ENCODE measurements at regions not wholly inside any gene's neighbourhood (a gene's known extent, or its start where the extent isn't known, plus 50 kb on each side); places are given as distances from the start of the nearest gene placed in this dataset.

DNA sequence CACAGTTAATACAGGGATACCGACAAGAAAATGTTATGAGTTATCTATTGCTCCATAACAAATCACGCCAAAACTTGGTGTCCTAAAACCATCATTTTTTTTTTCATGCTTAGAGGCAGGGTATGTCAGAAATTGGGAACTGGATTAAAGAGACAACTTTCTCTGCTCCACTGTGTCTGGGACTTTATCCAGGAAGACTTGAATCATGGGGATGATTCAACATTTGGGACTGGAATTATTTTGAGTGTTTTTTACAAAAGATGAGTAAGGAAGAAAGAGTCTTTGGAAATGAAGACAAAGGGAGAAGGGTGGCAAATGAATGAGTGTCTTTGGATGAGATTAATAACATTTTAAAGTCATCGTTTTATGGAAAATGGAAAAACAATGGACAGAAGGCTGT, 1883.7 kb upstream of the C9orf72 start:
- ATAC-seq (ENCODE audit: low read depth in 2 of 2): no peak
- Mint-ChIP-seq H3K4me3 (no peak overlapping the region), H3K9me3 (peaks cover 5 to 22% (median 13%) of the 10 kb centered on the region in 7 donors)

DNA sequence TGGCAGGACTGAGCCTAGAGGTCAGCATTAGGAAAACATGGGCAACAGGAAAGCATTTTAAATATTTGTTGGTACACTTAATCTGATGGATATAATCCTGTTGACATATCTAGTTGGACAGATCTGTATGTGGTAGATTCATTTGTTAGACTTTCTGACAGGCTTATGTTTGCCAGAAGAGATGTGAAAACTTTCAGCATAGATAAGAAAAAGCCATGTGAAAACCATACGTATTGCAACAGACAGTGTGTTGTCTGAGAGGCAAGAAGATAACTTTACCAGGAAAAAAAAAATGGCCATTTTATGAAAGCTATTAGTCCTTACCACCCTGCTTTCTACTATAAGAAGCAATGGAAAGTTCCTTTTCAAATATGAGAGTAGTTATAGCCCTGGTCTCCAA, 1902.2 kb upstream of the C9orf72 start:
- ATAC-seq (ENCODE audit: low read depth in 2 of 2) (no peak), DNase-seq (no peak)
- Mint-ChIP-seq H3K4me1 (no peaks in the 10 kb centered on the region), H3K9me3 (peaks cover under 1 to 15% (median 11%) of the 10 kb centered on the region in 7 donors), H3K4me3 (no peak overlapping the region), H3K27ac (no peak overlapping the region), H3K36me3 (no peaks in the 10 kb centered on the region), H3K27me3 (no peaks in the 10 kb centered on the region)

More for the DNA sequence above, 1883.7 kb upstream of the C9orf72 start:
- no peaks in the 10 kb centered on the region for H3K36me3 Mint-ChIP-seq
- no peaks in the 10 kb centered on the region for H3K27me3 Mint-ChIP-seq
- H3K27ac Mint-ChIP-seq: peak overlapping the region in 1 of 6 donors; percentile 36
- no peaks in the 10 kb centered on the region for H3K4me1 Mint-ChIP-seq
- DNase-seq: no peak

DNA sequence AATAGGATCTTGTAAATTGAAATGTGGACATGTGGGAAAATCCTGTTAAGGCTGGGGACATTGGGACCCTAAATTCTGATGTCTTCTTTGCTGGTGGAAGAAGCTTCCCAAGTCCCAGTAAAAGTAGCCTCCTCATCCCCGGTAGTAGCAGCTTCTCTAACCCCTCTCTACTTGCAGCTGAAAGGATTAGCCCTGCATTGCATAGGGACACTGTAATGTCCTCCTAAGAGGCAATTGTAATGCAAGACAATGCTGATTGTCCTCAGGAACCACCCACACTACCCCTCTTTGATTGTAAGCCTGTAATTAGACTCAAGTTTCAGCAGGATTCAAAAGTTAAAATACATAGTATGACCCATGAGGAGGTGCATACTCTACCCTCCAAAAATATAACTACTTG, 1938.4 kb upstream of the C9orf72 start:
- DNase-seq (no peak), ATAC-seq (ENCODE audit: low read depth in 2 of 2) (no peak)
- no peaks in the 10 kb centered on the region for H3K4me1 Mint-ChIP-seq
- H3K27ac Mint-ChIP-seq: no peak overlapping the region
- no peak overlapping the region for H3K4me3 Mint-ChIP-seq
- H3K27me3 Mint-ChIP-seq: no peaks in the 10 kb centered on the region
- peaks cover 4 to 22% (median 5%) of the 10 kb centered on the region in 7 donors for H3K9me3 Mint-ChIP-seq
- H3K36me3 Mint-ChIP-seq: no peaks in the 10 kb centered on the region

DNA sequence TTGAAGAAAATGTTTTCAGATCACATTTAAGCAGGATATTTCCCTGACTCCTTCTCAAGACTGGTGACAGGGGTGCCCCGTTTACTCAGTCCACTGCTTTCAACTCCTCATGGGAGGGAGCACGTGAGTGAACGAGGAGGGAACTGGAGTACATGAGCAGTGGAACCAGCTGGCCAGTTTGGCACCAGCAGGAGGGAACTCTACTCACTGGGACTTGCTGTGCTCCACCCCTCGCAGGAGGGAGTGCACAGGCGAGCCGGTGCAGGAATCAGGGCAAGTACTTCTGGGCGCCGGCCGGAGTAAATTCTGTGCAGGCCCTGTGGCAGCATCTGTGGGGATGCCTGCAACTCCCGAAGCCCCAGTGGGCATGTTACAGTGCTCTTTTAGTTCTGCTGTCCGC, 1941.1 kb upstream of the C9orf72 start:
- no peak for ATAC-seq (ENCODE audit: low read depth in 2 of 2)
- no peaks in the 10 kb centered on the region for H3K4me1 Mint-ChIP-seq
- no peaks in the 10 kb centered on the region for H3K36me3 Mint-ChIP-seq
- peaks cover 0 to 18% (median 5%) of the 10 kb centered on the region in 7 donors for H3K9me3 Mint-ChIP-seq
- H3K4me3 Mint-ChIP-seq: no peak overlapping the region
- no peak overlapping the region for H3K27ac Mint-ChIP-seq
- no peaks in the 10 kb centered on the region for H3K27me3 Mint-ChIP-seq
- no peak for DNase-seq

DNA sequence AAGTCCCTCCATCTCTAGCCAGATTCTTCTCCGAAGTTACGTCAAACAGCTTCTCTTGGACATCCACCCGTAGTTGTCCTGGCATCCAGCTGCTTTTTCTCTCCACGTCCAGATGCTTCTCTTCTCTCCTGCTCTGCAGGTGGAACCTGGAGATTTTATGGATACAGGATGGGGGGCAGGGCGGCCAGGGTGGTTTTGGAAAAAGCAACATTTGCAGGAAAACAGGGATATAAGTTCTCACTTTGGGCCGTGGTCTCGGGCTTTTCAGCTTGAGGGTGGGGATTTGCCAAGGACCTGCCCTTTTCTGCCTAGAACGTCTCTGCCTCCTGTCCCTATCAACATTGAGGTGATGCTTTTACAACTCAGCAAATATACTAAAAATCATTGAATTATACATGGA, 1941.6 kb upstream of the C9orf72 start:
- no peaks in the 10 kb centered on the region for H3K27me3 Mint-ChIP-seq
- no peak for ATAC-seq (ENCODE audit: low read depth in 2 of 2)
- H3K36me3 Mint-ChIP-seq: no peaks in the 10 kb centered on the region
- H3K27ac Mint-ChIP-seq: no peak overlapping the region
- DNase-seq: no peak
- H3K4me3 Mint-ChIP-seq: no peak overlapping the region
- H3K4me1 Mint-ChIP-seq: no peaks in the 10 kb centered on the region
- peaks cover 0 to 19% (median 4%) of the 10 kb centered on the region in 7 donors for H3K9me3 Mint-ChIP-seq

DNA sequence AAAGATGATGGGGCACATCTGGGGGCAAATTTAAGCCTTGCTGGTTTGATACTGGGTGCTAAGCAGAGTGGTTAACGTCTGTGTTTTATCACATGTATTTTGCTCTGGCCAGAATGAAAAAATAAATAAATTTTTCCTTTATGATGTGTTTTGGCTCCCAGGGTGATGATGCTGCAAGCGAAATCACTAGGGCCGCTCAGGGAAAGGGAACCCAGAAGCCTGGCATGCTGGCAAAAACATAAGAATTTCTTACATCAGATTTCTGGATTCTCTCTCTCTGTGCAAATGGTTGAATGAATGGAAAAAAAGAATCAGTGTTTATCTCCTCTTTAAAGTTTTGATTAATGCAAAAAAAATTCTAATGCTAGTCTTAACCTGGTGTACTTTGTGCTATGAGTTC, 1975.2 kb upstream of the C9orf72 start:
- no peak overlapping the region for H3K4me3 Mint-ChIP-seq
- H3K4me1 Mint-ChIP-seq: no peaks in the 10 kb centered on the region
- no peaks in the 10 kb centered on the region for H3K27me3 Mint-ChIP-seq
- peaks cover 0 to 15% (median 3%) of the 10 kb centered on the region in 7 donors for H3K9me3 Mint-ChIP-seq
- H3K27ac Mint-ChIP-seq: no peak overlapping the region
- no peaks in the 10 kb centered on the region for H3K36me3 Mint-ChIP-seq
- ATAC-seq (ENCODE audit: low read depth in 2 of 2): no peak
- no peak for DNase-seq

DNA sequence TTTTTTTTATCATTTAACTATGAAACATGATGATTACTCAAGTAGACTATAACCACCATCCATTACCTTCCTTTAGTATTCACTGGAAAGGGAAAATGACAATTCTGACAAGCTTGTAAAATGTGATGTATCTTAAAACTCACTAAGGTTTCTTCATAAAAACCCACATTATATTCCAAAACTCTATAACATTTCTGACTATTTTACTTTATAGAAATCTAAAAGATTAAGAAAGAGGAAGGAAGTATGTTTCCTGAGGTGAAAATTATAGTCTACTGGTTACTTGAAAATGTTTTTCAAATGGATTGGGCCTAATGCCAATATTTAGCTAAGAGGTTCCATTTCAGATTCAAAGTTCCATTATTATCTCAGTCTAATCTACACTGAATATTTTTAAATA, 1982.2 kb upstream of the C9orf72 start:
- H3K27me3 Mint-ChIP-seq: no peaks in the 10 kb centered on the region
- no peak overlapping the region for H3K27ac Mint-ChIP-seq
- no peak overlapping the region for H3K4me3 Mint-ChIP-seq
- peaks cover 0 to 10% (median 0%) of the 10 kb centered on the region in 7 donors for H3K9me3 Mint-ChIP-seq
- no peaks in the 10 kb centered on the region for H3K36me3 Mint-ChIP-seq
- no peaks in the 10 kb centered on the region for H3K4me1 Mint-ChIP-seq
- ATAC-seq (ENCODE audit: low read depth in 2 of 2) (no peak), DNase-seq (no peak)

DNA sequence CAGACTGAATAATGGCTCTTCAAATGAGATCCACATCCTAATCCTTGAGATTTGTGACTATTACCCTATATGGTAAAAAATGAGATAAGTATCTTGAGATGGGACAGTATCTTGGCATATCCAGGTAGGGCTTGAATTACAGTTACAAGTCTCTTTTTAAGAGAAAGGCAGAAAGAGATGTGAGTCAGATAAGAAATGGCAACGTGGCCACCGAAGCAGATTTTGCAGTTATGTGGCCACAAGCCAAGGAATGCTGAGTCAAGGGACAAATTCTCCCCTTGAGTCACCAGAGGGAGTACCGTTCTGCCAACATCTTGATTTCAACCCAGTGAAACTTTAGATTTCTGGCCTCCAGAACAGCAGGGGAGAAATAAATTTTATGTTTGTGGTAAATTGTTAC, 1983.0 kb upstream of the C9orf72 start:
- Mint-ChIP-seq H3K27ac (no peak overlapping the region), H3K4me3 (no peak overlapping the region), H3K9me3 (peaks cover 0 to 8% (median 0%) of the 10 kb centered on the region in 7 donors), H3K27me3 (no peaks in the 10 kb centered on the region), H3K4me1 (no peaks in the 10 kb centered on the region), H3K36me3 (no peaks in the 10 kb centered on the region)
- no peak for DNase-seq
- ATAC-seq (ENCODE audit: low read depth in 2 of 2): no peak

DNA sequence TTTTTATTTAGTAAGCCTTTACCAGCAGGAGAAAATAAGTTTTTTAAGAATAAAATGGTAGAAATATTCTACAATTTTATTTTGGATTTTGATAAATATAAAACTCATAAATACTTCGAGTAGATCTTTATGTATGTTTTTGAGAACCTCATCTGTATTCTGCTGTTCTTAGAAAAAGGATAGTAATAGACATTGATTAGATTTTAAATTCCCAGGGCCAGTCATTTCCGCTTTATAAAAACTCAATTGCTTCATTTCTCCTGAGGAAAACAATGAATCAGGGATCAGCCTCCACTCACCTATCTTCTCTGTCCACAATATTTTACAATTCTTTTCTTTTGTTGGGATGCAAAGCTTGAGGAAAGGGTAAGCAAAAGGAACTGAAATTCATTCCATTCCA, 1983.5 kb upstream of the C9orf72 start:
- H3K36me3 Mint-ChIP-seq: no peaks in the 10 kb centered on the region

DNA sequence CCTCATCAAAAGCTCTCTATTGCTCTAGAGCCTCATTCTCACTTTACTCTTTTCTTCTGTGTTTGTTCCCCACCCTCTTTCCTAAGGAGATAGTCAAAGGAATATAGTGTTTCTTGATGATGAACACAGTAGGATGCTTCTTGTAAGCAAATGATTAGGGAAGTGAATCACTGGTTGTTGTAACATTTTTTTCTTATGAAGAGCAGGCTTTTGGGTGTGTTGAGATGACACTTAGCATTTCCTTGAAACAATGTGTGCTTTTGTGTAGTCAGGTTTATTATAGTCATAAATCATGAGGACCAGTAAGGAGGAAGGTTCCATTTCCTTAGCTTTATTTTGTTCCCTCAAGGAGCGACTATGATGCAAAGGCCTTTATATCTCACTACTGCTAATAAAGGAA, 1991.3 kb upstream of the C9orf72 start:
- no peak for ATAC-seq (ENCODE audit: low read depth in 2 of 2)
- no peaks in the 10 kb centered on the region for H3K4me1 Mint-ChIP-seq
- H3K9me3 Mint-ChIP-seq: peaks cover 0 to 6% (median 2%) of the 10 kb centered on the region in 7 donors

More for the DNA sequence above, 1983.5 kb upstream of the C9orf72 start:
- DNase-seq: no peak
- Mint-ChIP-seq H3K4me3 (no peak overlapping the region), H3K4me1 (no peaks in the 10 kb centered on the region), H3K27me3 (no peaks in the 10 kb centered on the region), H3K9me3 (peaks cover 0 to 8% (median 0%) of the 10 kb centered on the region in 7 donors), H3K27ac (no peak overlapping the region)
- no peak for ATAC-seq (ENCODE audit: low read depth in 2 of 2)

DNA sequence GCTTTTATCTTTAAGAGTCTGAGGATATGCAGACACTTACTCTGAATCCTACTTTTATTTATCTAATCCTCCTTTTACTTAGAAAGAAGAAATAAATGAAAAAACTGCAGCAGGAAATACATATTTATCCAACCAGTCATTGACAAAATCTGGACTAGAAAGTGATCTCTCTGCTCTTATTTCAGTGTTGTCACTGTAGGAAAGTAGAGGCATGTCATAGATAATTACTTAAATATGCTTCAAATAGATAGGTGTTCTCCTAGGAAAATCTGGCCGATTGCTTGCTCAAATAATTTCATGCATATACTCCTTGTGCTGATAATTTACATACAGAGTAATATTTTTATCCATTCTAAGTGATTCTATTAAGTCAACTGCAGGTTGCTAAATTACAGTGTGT, 2001.9 kb upstream of the C9orf72 start:
- Mint-ChIP-seq H3K27me3 (no peaks in the 10 kb centered on the region), H3K27ac (no peak overlapping the region), H3K4me1 (no peaks in the 10 kb centered on the region), H3K36me3 (no peaks in the 10 kb centered on the region), H3K9me3 (no peaks in the 10 kb centered on the region), H3K4me3 (no peak overlapping the region)
- ATAC-seq (ENCODE audit: low read depth in 2 of 2) (no peak), DNase-seq (no peak)

More for the DNA sequence above, 1991.3 kb upstream of the C9orf72 start:
- no peaks in the 10 kb centered on the region for H3K36me3 Mint-ChIP-seq
- H3K27me3 Mint-ChIP-seq: no peaks in the 10 kb centered on the region
- DNase-seq: no peak
- H3K4me3 Mint-ChIP-seq: no peak overlapping the region
- no peak overlapping the region for H3K27ac Mint-ChIP-seq

DNA sequence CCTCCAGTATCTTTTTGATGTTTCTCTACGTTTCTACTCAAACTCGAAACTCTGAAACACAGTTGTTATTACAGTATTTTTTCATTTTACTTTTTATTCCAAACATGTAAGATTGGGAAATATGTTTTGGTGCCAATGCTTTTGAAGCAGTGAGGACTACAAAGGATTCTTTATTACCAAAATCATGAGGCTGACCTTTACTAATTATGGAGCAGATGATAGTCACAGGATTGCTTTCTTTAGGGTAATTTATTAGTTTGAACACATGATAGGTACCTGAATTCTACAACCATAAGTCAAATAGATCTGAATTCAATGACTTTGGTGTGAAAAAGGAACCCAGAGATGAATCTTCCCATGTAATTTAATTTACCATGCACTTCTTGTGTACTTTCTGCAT, 2015.1 kb upstream of the C9orf72 start:
- no peak for DNase-seq
- no peak for ATAC-seq (ENCODE audit: low read depth in 2 of 2)
- Mint-ChIP-seq H3K4me3 (no peak overlapping the region), H3K27ac (no peak overlapping the region), H3K27me3 (no peaks in the 10 kb centered on the region), H3K36me3 (no peaks in the 10 kb centered on the region), H3K4me1 (no peaks in the 10 kb centered on the region), H3K9me3 (peaks cover 0 to 15% (median 8%) of the 10 kb centered on the region in 7 donors)

DNA sequence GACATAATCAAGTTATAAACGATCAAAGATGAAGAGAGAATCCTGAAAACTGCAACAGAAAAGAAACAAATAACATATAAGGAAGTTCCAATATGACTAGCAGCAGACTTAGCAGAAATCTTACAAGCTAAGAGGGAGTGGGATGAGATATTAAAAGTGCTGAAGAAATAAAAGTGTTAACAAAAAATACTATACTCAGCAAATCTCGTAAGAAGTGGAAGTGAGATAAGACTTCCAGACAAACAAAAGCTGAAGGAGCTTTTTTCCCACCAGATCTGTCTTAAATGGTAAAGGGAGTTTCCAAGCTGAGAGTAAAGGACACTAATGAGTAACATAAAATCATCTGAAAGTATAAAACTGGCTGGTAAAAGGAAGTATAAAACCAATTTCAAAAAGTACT, 2036.0 kb upstream of the C9orf72 start:
- ATAC-seq (ENCODE audit: low read depth in 2 of 2) (no peak), DNase-seq (no peak)
- H3K27ac Mint-ChIP-seq: no peak overlapping the region
- H3K27me3 Mint-ChIP-seq: no peaks in the 10 kb centered on the region
- H3K36me3 Mint-ChIP-seq: no peaks in the 10 kb centered on the region
- H3K9me3 Mint-ChIP-seq: peaks cover 0 to 9% (median 1%) of the 10 kb centered on the region in 7 donors
- H3K4me1 Mint-ChIP-seq: no peaks in the 10 kb centered on the region
- no peak overlapping the region for H3K4me3 Mint-ChIP-seq

DNA sequence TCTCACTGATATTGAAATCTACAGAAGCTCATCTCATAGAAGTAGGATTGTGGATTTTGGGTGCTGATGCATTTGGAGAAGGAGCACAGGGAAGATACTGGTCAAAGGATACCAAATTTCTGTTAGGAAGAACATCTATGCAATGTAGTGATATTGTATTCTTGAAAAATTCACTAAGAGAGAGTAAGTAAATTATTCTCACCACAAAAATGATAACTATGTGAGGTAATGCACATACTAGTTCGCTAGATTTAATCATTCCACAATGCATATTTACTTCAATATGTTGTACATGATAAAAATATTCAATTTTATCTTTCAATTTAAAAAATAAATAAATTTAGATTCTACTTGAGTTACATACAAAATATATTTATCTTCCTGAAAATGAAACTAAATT, 2040.5 kb upstream of the C9orf72 start:
- no peak overlapping the region for H3K4me3 Mint-ChIP-seq
- no peaks in the 10 kb centered on the region for H3K4me1 Mint-ChIP-seq
- DNase-seq: no peak
- H3K9me3 Mint-ChIP-seq: peaks cover 0 to 4% (median 0%) of the 10 kb centered on the region in 7 donors
- H3K27ac Mint-ChIP-seq: no peak overlapping the region
- ATAC-seq (ENCODE audit: low read depth in 2 of 2): no peak
- H3K27me3 Mint-ChIP-seq: no peaks in the 10 kb centered on the region
- no peaks in the 10 kb centered on the region for H3K36me3 Mint-ChIP-seq

DNA sequence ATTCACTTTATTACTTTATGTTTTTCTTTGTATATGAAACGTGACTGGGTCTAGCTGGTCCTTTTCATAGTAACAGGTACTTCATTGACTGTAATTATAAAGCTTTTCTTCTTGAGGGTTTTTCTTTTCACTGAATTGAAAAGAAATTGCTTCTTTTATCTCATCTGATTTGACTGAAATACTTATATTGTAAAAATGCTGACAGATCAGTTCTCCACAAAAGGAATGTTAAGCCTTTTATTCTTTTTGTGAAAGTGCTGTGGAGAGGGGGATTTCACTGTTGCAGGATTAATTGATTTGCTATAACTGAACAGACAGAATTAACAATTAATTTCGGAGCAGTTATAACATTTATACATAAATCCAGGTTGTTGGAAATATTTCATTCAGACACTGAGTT, 2043.6 kb upstream of the C9orf72 start:
- Mint-ChIP-seq H3K36me3 (no peaks in the 10 kb centered on the region), H3K9me3 (peaks cover 0 to 4% (median 0%) of the 10 kb centered on the region in 7 donors), H3K4me3 (no peak overlapping the region), H3K4me1 (no peaks in the 10 kb centered on the region), H3K27me3 (no peaks in the 10 kb centered on the region), H3K27ac (no peak overlapping the region)
- ATAC-seq (ENCODE audit: low read depth in 2 of 2): no peak
- DNase-seq: no peak

All from naive B cell (primary cell).